HG02571 (cell line): ENCODE measurements at regions not wholly inside any gene's neighbourhood (a gene's known extent, or its start where the extent isn't known, plus 50 kb on each side); places are given as distances from the start of the nearest gene placed in this dataset.
"Not testable (repeated sequence)": the region's sequence is repeated elsewhere in the genome, so short reads cannot be mapped to it uniquely, and the experiment has no call there.

ENCODE experiments used
- ATAC-seq: cut with Tn5 transposase; IDR thresholded peaks from one replicate; pipeline ENCODE4 v1.9.1; 2021; ENCODE audit warnings: mild to moderate bottlenecking, moderate library complexity; ENCODE audit not compliant: unreplicated experiment

- not testable (repeated sequence) for ATAC-seq
Measured at GRCh38 chr4:49322610-49323572, 336.8 kb downstream of the CWH43 start.

GRCh38 chr4:49323573-49323940 lies 337.5 kb downstream of the CWH43 start:
- not testable (repeated sequence) for ATAC-seq
